DND-41 (cell line): ENCODE measurements at regions not wholly inside any gene's neighbourhood (a gene's known extent, or its start where the extent isn't known, plus 50 kb on each side); places are given as distances from the start of the nearest gene placed in this dataset.

Source experiments
- EZH2 ChIP-seq: IDR thresholded peaks from 3 replicates; pipeline ENCODE4 v1.6.1; 2012; ENCODE audit warnings: borderline replicate concordance, low read depth, mild to moderate bottlenecking, moderate library complexity, low read length, inconsistent platforms; ENCODE audit not compliant: severe bottlenecking
- TF ChIP-seq, protein P1 (sequence below): IDR thresholded peaks from 2 replicates; pipeline ENCODE4 v1.5.1; 2012; ENCODE audit warnings: borderline replicate concordance, low read length, moderate library complexity, mild to moderate bottlenecking; ENCODE audit not compliant: poor library complexity, severe bottlenecking; ENCODE audit errors: extremely low read depth

DNA sequence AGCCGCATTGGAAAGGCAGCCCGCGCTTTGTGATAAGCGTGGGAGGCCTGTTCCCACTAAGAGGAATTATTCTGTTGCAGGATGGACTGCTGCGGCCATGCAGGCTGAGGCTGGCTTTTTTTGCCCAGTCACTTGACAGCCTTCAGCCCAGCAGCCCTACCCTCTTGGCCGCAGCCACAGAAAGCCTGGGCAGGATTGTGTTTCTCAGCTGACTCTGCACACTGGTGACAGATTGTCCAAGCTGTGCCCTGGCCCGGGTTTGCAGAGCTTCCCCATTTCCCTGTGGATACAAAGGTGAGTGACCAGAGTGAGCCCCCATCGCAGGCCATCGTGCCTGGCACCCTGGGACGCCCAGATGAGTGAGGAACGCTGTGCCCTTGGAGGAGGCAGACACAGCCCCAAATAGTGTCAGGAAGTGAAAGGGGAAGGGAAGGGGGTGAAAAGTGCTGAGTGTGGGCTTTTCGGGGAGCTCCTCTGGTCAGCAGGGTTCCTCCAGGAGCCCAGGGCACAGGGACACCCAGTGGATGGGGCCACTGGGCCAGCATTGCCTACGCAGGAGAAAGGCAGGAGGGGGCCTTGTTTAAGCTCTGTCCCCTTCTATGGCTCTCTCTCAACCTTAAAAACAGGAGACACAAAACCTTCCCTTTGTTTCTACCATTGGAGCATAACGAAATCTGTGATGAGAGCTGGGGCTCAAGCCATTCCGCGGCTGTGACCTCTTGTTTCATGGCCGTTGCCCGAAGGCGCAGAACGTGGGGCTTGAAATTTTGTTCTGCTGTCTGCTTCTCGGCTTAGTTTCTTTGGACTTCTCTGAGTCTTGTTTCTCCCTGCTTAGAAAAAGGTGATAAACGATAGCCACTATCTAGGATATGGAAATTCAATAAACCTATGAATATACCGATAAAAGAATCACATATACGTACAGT, 91.5 kb upstream of the MEF2A start:
- TF ChIP-seq, protein P1, sequence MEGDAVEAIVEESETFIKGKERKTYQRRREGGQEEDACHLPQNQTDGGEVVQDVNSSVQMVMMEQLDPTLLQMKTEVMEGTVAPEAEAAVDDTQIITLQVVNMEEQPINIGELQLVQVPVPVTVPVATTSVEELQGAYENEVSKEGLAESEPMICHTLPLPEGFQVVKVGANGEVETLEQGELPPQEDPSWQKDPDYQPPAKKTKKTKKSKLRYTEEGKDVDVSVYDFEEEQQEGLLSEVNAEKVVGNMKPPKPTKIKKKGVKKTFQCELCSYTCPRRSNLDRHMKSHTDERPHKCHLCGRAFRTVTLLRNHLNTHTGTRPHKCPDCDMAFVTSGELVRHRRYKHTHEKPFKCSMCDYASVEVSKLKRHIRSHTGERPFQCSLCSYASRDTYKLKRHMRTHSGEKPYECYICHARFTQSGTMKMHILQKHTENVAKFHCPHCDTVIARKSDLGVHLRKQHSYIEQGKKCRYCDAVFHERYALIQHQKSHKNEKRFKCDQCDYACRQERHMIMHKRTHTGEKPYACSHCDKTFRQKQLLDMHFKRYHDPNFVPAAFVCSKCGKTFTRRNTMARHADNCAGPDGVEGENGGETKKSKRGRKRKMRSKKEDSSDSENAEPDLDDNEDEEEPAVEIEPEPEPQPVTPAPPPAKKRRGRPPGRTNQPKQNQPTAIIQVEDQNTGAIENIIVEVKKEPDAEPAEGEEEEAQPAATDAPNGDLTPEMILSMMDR = no peak
- TF ChIP-seq EZH2 = no peak
